Endothelial cell of umbilical vein (primary cell): ENCODE measurements at regions not wholly inside any gene's neighbourhood (a gene's known extent, or its start where the extent isn't known, plus 50 kb on each side); places are given as distances from the start of the nearest gene placed in this dataset.

Source experiments
- BruUV-seq: library from RNA; stranded (reverse); fragments of 400-500 nt; replicated peaks from 2 replicates; lab custom pipeline; 2021; lab: Mats Ljungman, UMichigan
- CTCF ChIA-PET: fragments of 300-600, 350-600 bp; sonication (Branson Sonifier 250); formaldehyde crosslinking; loops from one replicate; lab custom pipeline; 2021; ENCODE audit warnings: antibody characterized with exemption, inconsistent platforms; lab: Charles Lee
- POLR2A ChIA-PET: fragments of 300-600, 350-600 bp; sonication (Branson Sonifier 250); formaldehyde crosslinking; loops from one replicate; lab custom pipeline; 2021; ENCODE audit warnings: antibody characterized with exemption, inconsistent platforms; lab: Charles Lee
- DNase-seq: peaks from one replicate; pipeline ENCODE4 v3.0.0-alpha.2; 2011; ENCODE audit warnings: low read depth, low spot score
- FAIRE-seq: peaks from 2 replicates; lab custom pipeline; 2011; peaks lifted over from hg19 to GRCh38; lab: Jason Lieb, UNC
- H2AFZ ChIP-seq: 2 replicates; pipeline ENCODE4 v1.6.0; 2012; ENCODE audit warnings: low read depth, low read length, control low read depth, inconsistent platforms
- H3K27ac ChIP-seq: 2 replicates; pipeline ENCODE4 v1.5.1; 2011; ENCODE audit warnings: low read depth, mild to moderate bottlenecking, control low read depth, low read length, moderate library complexity; ENCODE audit not compliant: insufficient read depth
- H3K27me3 ChIP-seq, 2 experiments: 2 replicates each; pipeline versions ENCODE4 v1.6.0 to v1.6.1; 2011; ENCODE audit warnings: low read length in 2 of 2, mixed read lengths in 1 of 2; ENCODE audit not compliant: control insufficient read depth in 2 of 2, insufficient read depth in 2 of 2
- H3K36me3 ChIP-seq, 2 experiments: 2 replicates in 1 of 2; 3 replicates in 1 of 2; pipeline ENCODE4 v1.5.1; 2011; ENCODE audit warnings: low read length in 2 of 2, mild to moderate bottlenecking in 1 of 2, moderate library complexity in 1 of 2; ENCODE audit not compliant: control insufficient read depth in 2 of 2, insufficient read depth in 2 of 2; ENCODE audit errors: extremely low read depth in 1 of 2
- H3K4me1 ChIP-seq: 3 replicates; pipeline ENCODE4 v1.5.1; 2011; ENCODE audit warnings: mild to moderate bottlenecking, low read length; ENCODE audit not compliant: control insufficient read depth, insufficient read depth; ENCODE audit errors: extremely low read depth
- H3K4me2 ChIP-seq: 2 replicates; pipeline ENCODE4 v1.6.1; 2011; ENCODE audit warnings: low read length, control low read depth, mixed read lengths; ENCODE audit not compliant: insufficient read depth
- H3K4me3 ChIP-seq, 3 experiments: fragments of 200-600 bp in 1 of 3; sonication (generic), shearing (Covaris generic) in 1 of 3; replicated peaks in 1 of 3; 2 replicates each; pipeline ENCODE4 v1.5.1; 2011 to 2016; ENCODE audit warnings: control low read depth in 3 of 3, low read length in 3 of 3, mild to moderate bottlenecking in 2 of 3, inconsistent platforms in 1 of 3, low read depth in 1 of 3, moderate library complexity in 1 of 3; ENCODE audit not compliant: insufficient read depth in 1 of 3
- H3K79me2 ChIP-seq: 2 replicates; pipeline ENCODE4 v1.6.0; 2012; ENCODE audit warnings: low read length, inconsistent platforms; ENCODE audit not compliant: control insufficient read depth, insufficient read depth
- H3K9ac ChIP-seq: replicated peaks from 2 replicates; pipeline ENCODE3; 2011; ENCODE audit warnings: low read length, control low read depth; ENCODE audit not compliant: insufficient read depth; ENCODE audit errors: extremely low read depth
- H3K9me1 ChIP-seq: replicated peaks from 3 replicates; pipeline ENCODE4 v1.6.0; 2011; ENCODE audit warnings: mild to moderate bottlenecking, low read length; ENCODE audit not compliant: control insufficient read depth, insufficient read depth; ENCODE audit errors: extremely low read depth
- H3K9me3 ChIP-seq: replicated peaks from 2 replicates; pipeline ENCODE4 v1.5.1; 2012; ENCODE audit warnings: low read length, inconsistent platforms; ENCODE audit not compliant: control insufficient read depth, insufficient read depth
- H4K20me1 ChIP-seq: replicated peaks from 2 replicates; pipeline ENCODE3; 2011; ENCODE audit warnings: mild to moderate bottlenecking, low read length; ENCODE audit not compliant: control insufficient read depth, insufficient read depth; ENCODE audit errors: extremely low read depth
- EZH2 ChIP-seq: IDR thresholded peaks from 2 replicates; pipeline ENCODE4 v1.6.1; 2012; ENCODE audit warnings: borderline replicate concordance, low read depth, mild to moderate bottlenecking, moderate library complexity, low read length, inconsistent platforms; ENCODE audit not compliant: severe bottlenecking
- FOS ChIP-seq: IDR thresholded peaks from 2 replicates; pipeline ENCODE4 v1.6.1; 2011; ENCODE audit warnings: mild to moderate bottlenecking, low read length, moderate library complexity, borderline replicate concordance; ENCODE audit not compliant: insufficient read depth
- GATA2 ChIP-seq: IDR thresholded peaks from 2 replicates; pipeline ENCODE4 v1.7.0; 2011; ENCODE audit warnings: low read depth, mild to moderate bottlenecking, moderate library complexity, mixed read lengths, low read length; ENCODE audit not compliant: insufficient read length, insufficient read depth
- JUN ChIP-seq: IDR thresholded peaks from 2 replicates; pipeline ENCODE4 v1.6.1; 2011; ENCODE audit warnings: borderline replicate concordance, low read depth; ENCODE audit not compliant: insufficient read length, insufficient read depth
- MAX ChIP-seq: IDR thresholded peaks from 2 replicates; pipeline ENCODE4 v1.6.1; 2011; ENCODE audit not compliant: insufficient read depth, insufficient read length
- MYC ChIP-seq: IDR thresholded peaks from one replicate; pipeline ENCODE4 v1.6.1; 2011; ENCODE audit warnings: mild to moderate bottlenecking, low read depth, low read length
- POLR2A ChIP-seq: IDR thresholded peaks from 2 replicates; pipeline ENCODE4 v1.6.1; 2012; ENCODE audit warnings: low read depth, mild to moderate bottlenecking, control low read depth, low read length
- POLR2AphosphoS5 ChIP-seq: IDR thresholded peaks from 2 replicates; pipeline ENCODE4 v1.6.1; 2012; ENCODE audit warnings: low read depth, mild to moderate bottlenecking, control low read depth, low read length, moderate library complexity; ENCODE audit not compliant: insufficient read depth
- dilution Hi-C: fragments of 300-500 bp; cut with MboI; formaldehyde crosslinking; loops from one replicate; pipeline ENCODE4 v1.15.0; 2019; ENCODE audit warnings: low sequenced_read_pairs; ENCODE audit not compliant: extremely low pct_ligation_motif_present
- intact Hi-C: fragments of 100-400 bp; cut with micrococcal nuclease; formaldehyde crosslinking; loops from one replicate; pipeline ENCODE4 v1.10.0; 2022
- TF ChIP-seq, protein P1 (sequence below), 2 donors: IDR thresholded peaks; 1 replicate in 1 of 2; 2 replicates in 1 of 2; pipeline ENCODE4 v1.5.1; 2011; ENCODE audit warnings: low read length in 2 of 2, mild to moderate bottlenecking in 2 of 2, moderate library complexity in 2 of 2, control low read depth in 1 of 2, inconsistent platforms in 1 of 2, low read depth in 1 of 2; ENCODE audit not compliant: insufficient read depth in 1 of 2; ENCODE audit errors: extremely low read depth in 1 of 2

DNA sequence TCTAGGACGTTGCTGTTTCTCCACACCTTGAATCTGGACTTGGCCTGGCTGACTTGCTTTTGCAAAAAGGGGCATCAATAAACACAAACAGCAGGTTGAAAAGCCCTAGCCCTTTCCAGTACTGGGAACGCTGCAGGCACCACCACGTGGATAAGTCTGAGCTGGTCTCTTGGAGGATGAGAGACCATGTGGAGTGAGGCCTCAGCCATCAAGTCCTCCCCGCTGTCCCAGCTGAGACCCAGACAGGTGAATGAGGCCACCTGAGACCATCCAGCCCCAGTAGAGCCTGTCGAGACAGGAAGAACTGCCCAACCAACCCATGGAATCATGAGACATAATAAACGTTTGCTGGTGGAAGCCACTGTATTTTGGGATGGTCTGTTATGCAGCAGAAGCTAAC lies 688.7 kb downstream of the PTPRU start:
- Histone ChIP-seq H3K27ac (no peak overlapping the region), H4K20me1 (no peaks in the 10 kb centered on the region), H3K27me3 (no peaks in the 10 kb centered on the region), H3K36me3 (no peaks in the 10 kb centered on the region), H3K79me2 (no peaks in the 10 kb centered on the region), H3K9me3 (no peaks in the 10 kb centered on the region), H3K9me1 (no peaks in the 10 kb centered on the region), H3K4me1 (no peaks in the 10 kb centered on the region), H3K4me3 (no peak overlapping the region), H3K9ac (no peak overlapping the region), H2AFZ (no peak overlapping the region), H3K4me2 (no peak overlapping the region)
- DNase-seq (no peak), FAIRE-seq (no peak)
- dilution Hi-C loops, result no loop called here
- POLR2A ChIA-PET, result no interaction called here
- CTCF ChIA-PET, result no interaction called here
- no peak for TF ChIP-seq GATA2
- no peak for TF ChIP-seq MAX
- no peak for TF ChIP-seq POLR2AphosphoS5
- TF ChIP-seq MYC, result no peak
- TF ChIP-seq EZH2, result no peak
- TF ChIP-seq FOS, result no peak
- TF ChIP-seq, protein P1, sequence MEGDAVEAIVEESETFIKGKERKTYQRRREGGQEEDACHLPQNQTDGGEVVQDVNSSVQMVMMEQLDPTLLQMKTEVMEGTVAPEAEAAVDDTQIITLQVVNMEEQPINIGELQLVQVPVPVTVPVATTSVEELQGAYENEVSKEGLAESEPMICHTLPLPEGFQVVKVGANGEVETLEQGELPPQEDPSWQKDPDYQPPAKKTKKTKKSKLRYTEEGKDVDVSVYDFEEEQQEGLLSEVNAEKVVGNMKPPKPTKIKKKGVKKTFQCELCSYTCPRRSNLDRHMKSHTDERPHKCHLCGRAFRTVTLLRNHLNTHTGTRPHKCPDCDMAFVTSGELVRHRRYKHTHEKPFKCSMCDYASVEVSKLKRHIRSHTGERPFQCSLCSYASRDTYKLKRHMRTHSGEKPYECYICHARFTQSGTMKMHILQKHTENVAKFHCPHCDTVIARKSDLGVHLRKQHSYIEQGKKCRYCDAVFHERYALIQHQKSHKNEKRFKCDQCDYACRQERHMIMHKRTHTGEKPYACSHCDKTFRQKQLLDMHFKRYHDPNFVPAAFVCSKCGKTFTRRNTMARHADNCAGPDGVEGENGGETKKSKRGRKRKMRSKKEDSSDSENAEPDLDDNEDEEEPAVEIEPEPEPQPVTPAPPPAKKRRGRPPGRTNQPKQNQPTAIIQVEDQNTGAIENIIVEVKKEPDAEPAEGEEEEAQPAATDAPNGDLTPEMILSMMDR (IDR thresholded peaks at IDR 0.05; ENCODE audit: extremely low read depth in 1 of 2, insufficient read depth in 1 of 2, low read depth in 1 of 2, low read length in 2 of 2), result no peak
- TF ChIP-seq POLR2A, result no peak
- no peak for TF ChIP-seq JUN
- no TSS peak for BruUV-seq
- intact Hi-C loops, result no loop called here
